NOMO-1 (cell line): ENCODE measurements at regions not wholly inside any gene's neighbourhood (a gene's known extent, or its start where the extent isn't known, plus 50 kb on each side); places are given as distances from the start of the nearest gene placed in this dataset.
"Not testable (repeated sequence)": the region's sequence is repeated elsewhere in the genome, so short reads cannot be mapped to it uniquely, and the experiment has no call there.

ENCODE experiments used
- DNase-seq, 2 experiments: peaks; one replicate each; lab custom pipeline; 2025; ENCODE audit not compliant: unreplicated experiment in 2 of 2; lab: John Stamatoyannopoulos, UW

GRCh38 chr1:229854620-229855019 lies 212.4 kb upstream of the GALNT2 start:
- no peak for DNase-seq

- peak; percentile 35 to 82 for DNase-seq
These were observed 210.9 kb upstream of the GALNT2 start for GRCh38 chr1:229856009-229856650.

DNA sequence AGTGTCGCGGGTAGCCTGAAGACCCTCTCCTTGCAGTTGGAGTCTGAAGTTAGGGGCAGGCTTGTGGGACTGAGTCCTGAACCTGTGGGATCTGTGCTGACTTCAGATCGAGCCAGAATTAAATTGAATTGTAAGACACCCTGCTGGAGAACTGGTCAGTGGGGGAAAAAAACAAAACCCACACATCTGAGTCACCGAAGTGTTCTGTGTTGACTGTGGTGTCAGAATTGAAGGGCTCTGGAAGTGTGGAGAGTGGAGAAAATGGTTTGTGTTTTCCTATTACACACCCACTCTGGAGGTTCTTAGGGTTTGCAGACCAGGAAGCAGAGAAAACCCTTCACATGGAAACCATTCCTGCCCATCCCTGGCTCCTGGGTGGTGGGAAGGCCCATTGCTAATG lies 209.5 kb upstream of the GALNT2 start:
- no peak for DNase-seq

GRCh38 chr1:229859026-229859425 lies 208.0 kb upstream of the GALNT2 start:
- no peak for DNase-seq

DNA sequence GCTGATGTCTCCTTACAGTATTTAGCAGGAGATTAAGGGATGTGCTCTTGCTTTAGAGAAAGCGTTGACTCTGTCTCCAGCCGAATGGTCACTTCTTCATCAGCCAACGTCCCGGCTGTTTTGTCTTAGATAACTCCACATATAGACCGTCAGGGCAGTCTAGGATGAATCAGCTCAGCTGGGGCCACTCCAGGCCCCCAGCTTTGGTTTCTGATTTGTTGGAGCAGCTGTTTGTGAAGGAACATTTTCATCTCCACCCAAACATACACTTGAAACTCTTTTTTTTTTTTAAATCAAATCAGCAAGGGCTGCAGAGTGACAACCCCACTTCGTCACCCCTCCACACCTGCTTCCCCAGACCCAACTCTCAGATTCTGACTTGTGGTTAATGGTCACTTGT lies 206.1 kb upstream of the GALNT2 start:
- DNase-seq = no peak

GRCh38 chr1:229862017-229862774 lies 204.8 kb upstream of the GALNT2 start:
- DNase-seq = no peak

DNA sequence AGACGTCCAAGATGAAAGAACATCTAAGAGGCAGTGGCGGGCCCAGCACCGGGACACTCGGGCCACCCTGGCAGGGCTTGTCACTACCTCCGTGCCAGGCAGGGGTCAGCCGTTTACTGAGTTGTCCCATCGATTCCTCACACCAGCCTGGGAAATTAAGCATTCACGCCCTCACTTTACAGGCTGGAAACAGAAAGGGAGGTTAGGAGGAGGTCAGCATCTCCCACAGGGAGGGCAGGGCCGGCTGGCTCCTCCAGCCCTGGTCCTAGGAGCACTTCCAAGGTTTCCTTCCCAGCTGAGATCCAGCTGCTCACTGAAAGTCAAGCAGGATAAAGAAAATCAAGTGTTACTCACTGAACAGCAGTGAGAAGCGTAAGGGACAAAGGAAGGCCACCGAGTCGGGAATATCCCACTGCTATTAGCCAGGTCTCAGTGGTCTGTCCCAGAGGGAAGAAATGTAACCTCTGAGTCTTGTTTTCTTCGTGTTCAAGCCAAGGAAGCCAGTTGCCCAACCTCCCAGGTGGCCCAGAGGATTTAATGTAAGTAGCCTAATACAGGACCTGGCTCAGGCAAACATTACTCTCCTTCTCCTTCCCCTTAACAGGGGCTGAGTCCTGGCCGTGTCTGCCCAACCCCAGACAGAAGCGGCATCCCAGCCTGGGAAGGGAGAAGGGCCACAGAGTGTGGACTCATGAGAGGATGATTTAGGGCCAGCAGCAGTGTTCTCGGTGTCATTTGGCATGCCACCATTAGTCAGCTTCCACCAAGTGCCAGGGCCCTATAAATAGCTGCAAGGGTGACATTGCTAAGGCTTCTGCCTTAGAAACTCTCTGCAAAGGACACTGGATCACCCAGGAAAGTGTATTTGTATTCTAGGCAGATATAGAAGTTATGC lies 203.1 kb upstream of the GALNT2 start:
- DNase-seq = no peak

DNA sequence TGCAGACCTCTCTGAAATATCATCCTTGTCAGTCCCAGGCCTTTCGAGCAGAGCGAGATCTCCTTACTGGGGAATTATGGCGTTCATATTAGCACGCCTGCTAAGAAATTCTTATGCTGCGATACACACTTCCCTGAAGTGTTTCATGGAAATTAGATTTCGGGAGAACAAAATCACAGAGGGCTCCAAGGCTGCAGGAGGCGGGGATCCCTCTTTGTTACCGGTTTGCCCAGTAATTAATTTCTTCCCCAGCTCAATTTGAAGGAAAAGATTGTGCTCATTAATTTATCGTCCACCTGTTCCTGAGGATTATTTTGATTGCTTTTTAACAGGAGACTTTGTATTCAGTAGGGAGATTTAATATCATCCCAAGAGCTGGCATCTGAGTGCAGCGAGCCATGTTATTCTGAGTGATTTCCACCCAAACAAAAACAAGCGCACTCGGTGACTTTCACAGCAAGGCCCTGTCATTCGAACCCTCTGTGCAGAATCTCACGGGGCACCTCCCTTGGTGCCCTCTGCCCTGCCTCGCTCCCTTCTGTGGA lies 202.3 kb upstream of the GALNT2 start:
- DNase-seq = no peak

GRCh38 chr1:229865321-229865720 lies 201.7 kb upstream of the GALNT2 start:
- not testable (repeated sequence) for DNase-seq

DNA sequence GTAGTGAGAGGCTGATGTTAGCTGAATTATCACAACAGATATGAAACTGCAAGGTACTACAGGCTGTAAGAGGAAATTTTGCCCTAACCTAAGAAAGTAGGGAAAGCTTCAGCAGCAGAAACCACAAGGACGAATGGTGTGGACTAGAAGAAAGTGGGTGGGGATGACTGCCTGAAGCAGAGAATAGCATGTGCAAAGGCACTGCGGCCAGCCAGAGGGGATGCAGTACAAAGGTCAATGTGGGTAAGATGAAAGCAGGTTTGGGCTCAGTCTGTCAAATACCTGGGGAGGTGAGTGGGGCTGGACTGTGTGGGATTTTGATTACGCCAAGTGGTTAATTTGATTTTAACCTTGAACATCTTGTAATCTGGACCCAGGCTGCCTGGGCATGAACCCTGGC lies 199.3 kb upstream of the GALNT2 start:
- no peak for DNase-seq

DNA sequence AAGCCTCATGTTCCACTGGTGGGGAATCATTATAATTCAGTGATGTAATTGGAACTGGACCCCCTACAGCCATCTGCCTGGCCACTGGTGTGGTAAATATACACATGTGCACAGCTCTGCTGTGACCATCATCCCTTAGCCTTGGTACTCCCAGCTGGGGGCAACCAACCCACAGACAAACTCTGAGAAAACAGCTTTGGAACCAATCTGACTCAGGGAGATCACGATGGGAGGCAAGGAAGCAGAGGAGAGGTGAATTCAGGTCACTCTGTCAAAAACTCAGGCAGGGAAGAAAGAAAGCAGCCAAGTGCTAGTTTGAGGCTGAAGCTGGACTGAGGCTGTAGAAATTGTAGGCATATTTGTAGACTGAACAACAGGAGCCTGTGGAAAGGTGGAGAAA lies 197.8 kb upstream of the GALNT2 start:
- DNase-seq = no peak

DNA sequence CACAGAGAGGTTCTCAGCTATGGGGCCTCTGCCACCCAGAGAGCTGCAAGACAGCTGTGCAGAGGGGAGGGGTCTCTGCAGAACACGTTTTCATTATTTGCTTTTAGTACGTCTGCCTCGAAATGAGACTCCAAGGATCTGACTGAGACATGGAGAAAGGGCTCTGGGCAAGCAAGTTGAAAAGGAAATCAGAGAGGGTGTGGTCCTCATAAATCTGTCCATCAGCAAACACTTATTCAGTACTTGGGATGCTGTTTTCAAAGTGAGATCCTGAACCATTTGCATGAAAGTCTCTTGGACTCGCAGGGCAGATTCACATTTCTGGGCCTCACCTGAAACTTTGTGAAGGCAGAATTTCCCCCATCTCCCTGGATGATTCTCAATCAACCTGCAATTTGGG lies 197.4 kb upstream of the GALNT2 start:
- DNase-seq = no peak

GRCh38 chr1:229870381-229870780 lies 196.7 kb upstream of the GALNT2 start:
- DNase-seq = no peak

DNA sequence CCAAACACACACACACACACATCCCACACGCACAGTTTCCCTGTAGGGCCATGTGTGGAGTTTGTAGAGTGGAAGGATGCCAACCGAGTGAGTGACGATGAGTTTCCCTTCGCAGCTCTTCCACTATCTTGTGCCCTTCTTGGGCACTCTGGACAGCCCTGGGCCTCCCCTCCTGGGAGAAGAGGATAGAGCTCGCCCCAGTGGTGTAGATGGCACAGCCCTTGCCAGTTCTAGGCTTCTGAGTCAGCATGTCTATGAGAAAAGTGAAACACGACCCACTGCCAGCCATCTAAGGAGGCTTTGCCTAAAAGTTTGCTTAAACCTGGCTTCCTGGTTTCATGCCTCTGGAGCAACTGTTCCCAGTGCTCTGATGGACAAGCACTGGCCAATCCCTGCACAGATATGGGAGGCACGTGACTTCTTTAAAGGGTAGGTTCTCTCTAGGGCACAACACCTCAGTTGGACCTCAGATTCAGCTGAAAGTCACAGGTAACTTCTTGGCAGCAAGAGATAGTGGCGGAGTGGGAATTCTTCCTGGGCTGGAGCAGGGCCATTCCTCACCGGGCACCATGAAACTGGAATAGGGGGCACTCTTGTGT lies 195.9 kb upstream of the GALNT2 start:
- DNase-seq = no peak

GRCh38 chr1:229874136-229874535 lies 192.9 kb upstream of the GALNT2 start:
- DNase-seq = no peak

DNA sequence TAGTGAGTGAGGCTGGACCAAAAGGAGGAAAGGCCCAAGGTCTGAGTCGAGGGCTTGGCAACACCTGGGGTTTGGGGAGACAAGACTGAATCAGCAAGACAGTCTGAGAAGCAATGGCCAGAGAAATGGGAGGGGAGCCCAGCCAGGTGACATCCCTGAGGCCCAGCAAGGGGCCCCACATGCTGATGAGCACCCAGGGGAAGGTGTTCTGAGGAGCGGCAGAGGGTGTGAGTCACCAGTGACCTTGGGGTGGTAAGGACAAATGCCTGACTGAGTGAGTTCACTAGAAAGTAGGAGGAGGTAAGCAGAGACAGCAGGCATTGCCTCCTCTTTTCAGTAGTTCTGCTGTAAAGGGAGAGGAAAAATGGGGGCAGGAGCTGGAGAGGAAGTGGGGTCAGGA lies 192.4 kb upstream of the GALNT2 start:
- no peak for DNase-seq

GRCh38 chr1:229875086-229875485 lies 192.0 kb upstream of the GALNT2 start:
- DNase-seq = no peak

DNA sequence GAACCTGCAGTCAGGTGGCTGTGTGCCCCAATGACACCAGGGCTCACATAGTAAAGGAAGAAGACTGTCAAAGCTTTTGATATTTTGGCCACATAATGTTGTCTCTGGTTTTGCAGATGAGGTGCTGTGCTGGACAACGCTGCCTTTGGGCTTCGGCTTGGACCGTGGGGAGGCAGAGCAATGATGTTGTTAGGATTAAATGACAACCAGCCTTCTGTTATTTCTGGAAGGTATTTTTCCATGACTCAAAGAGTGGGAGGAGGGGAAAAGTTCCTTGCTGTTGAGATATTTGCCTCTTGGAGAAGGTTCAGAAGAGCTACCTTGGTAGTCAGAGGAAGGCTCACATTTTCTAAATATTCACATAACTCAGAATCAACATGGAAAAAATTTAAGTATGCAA lies 187.3 kb upstream of the GALNT2 start:
- DNase-seq = no peak

GRCh38 chr1:229880271-229881170 lies 186.5 kb upstream of the GALNT2 start:
- no peak for DNase-seq

GRCh38 chr1:229882621-229883020 lies 184.4 kb upstream of the GALNT2 start:
- DNase-seq = no peak
